Type B pancreatic cell (in vitro differentiated cells): ENCODE measurements at regions not wholly inside any gene's neighbourhood (a gene's known extent, or its start where the extent isn't known, plus 50 kb on each side); places are given as distances from the start of the nearest gene placed in this dataset.

Experiments
- DNase-seq: peaks from one replicate; pipeline ENCODE4 v3.0.0; 2021; ENCODE audit warnings: mixed read lengths; ENCODE audit not compliant: unreplicated experiment; ENCODE audit errors: extremely low spot score
- H3K27ac Mint-ChIP-seq: 2 replicates; pipeline ENCODE4 v1.8.0; 2021; ENCODE audit warnings: mild to moderate bottlenecking, mixed read lengths
- H3K27me3 Mint-ChIP-seq: 2 replicates; pipeline ENCODE4 v1.8.0; 2021; ENCODE audit warnings: mixed read lengths
- H3K36me3 Mint-ChIP-seq: 2 replicates; pipeline ENCODE4 v1.8.0; 2021; ENCODE audit warnings: mixed read lengths
- H3K4me1 Mint-ChIP-seq: one replicate; pipeline ENCODE4 v1.8.0; 2021; ENCODE audit warnings: mixed read lengths; ENCODE audit not compliant: unreplicated experiment
- H3K4me3 Mint-ChIP-seq: 2 replicates; pipeline ENCODE4 v1.8.0; 2021; ENCODE audit warnings: mild to moderate bottlenecking, mixed read lengths
- H3K9me3 Mint-ChIP-seq: 2 replicates; pipeline ENCODE4 v1.8.0; 2021; ENCODE audit warnings: mixed read lengths
- TF ChIP-seq, protein P1 (sequence below): fragments of 200-600 bp; sonication (generic); conservative IDR thresholded peaks from 2 replicates; pipeline ENCODE4 v1.5.0; 2021; ENCODE audit warnings: antibody characterized with exemption, mild to moderate bottlenecking

DNA sequence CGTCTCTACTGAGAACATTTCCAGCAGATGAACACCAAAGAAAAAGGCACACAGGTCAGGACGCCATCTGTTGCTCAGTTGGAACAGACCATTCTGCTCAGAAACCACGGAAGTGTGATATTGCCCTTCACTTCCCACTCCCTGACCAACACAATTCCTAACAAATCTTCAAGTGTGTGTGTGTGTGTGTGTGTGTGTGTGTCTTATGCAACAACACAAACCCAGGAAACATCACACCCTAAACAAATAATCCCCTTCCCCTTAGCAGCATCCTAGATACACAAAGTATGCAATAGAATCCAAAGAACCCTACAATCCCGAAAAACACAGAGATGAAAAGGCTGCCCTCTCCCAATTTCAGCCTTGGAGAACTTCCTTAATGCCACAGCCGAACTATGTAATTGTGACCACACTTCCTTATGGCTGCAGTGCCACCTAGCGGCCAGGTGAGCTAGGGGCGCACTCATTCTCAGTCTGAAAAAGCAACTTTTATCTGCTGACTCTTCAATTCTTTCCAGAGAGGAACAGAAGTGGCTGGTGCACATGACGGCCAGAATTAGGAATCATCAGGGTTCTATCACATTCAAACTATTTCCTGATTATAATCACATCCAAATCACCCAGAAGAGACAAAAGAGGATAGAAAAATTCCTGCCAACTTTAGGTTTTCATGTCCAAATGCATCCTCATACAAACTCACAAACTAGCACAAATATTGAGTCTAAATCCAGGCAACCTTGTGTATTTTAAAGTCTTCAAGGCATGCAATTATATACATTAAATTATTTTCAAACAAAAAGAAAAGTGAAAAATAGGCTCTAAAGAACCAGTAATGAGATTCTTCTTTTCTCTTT is 164.9 kb downstream of the DHX15 start:
- Mint-ChIP-seq H3K9me3 (peaks cover 4% of the 10 kb centered on the region), H3K4me3 (no peak overlapping the region)

DNA sequence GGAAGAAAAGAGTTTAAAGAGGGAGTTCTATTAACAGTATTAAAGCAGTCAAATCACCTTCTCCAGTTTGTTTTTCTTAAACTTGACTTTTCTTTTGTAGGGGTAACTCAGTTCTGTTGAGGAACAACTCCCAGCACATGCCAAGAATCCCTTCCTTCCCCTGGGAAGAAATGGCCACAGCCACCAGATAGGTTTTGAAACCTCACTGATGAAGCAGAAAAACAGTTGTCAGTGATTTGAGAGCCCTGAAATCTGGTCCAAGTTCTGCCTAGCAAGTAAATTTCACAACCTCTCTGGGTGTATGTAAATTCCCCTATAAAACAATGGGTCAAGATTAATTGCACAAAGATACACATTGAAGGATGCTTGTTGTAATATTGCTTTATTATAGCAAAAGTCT is 167.1 kb downstream of the DHX15 start:
- DNase-seq: no peak
- no peak overlapping the region for H3K4me3 Mint-ChIP-seq
- peaks cover 15% of the 10 kb centered on the region for H3K4me1 Mint-ChIP-seq
- H3K36me3 Mint-ChIP-seq: peaks cover 4% of the 10 kb centered on the region
- H3K9me3 Mint-ChIP-seq: no peaks in the 10 kb centered on the region
- H3K27me3 Mint-ChIP-seq: peaks cover 13% of the 10 kb centered on the region
- H3K27ac Mint-ChIP-seq: no peak overlapping the region
- TF ChIP-seq, protein P1, sequence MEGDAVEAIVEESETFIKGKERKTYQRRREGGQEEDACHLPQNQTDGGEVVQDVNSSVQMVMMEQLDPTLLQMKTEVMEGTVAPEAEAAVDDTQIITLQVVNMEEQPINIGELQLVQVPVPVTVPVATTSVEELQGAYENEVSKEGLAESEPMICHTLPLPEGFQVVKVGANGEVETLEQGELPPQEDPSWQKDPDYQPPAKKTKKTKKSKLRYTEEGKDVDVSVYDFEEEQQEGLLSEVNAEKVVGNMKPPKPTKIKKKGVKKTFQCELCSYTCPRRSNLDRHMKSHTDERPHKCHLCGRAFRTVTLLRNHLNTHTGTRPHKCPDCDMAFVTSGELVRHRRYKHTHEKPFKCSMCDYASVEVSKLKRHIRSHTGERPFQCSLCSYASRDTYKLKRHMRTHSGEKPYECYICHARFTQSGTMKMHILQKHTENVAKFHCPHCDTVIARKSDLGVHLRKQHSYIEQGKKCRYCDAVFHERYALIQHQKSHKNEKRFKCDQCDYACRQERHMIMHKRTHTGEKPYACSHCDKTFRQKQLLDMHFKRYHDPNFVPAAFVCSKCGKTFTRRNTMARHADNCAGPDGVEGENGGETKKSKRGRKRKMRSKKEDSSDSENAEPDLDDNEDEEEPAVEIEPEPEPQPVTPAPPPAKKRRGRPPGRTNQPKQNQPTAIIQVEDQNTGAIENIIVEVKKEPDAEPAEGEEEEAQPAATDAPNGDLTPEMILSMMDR: no peak

More for the DNA sequence above, 164.9 kb downstream of the DHX15 start:
- Mint-ChIP-seq H3K27ac (peak overlapping the region; percentile 49), H3K27me3 (peaks cover 6% of the 10 kb centered on the region), H3K4me1 (peaks cover 5% of the 10 kb centered on the region), H3K36me3 (no peaks in the 10 kb centered on the region)
- peak; percentile 81 for DNase-seq
- TF ChIP-seq, protein P1: peak; percentile 97

DNA sequence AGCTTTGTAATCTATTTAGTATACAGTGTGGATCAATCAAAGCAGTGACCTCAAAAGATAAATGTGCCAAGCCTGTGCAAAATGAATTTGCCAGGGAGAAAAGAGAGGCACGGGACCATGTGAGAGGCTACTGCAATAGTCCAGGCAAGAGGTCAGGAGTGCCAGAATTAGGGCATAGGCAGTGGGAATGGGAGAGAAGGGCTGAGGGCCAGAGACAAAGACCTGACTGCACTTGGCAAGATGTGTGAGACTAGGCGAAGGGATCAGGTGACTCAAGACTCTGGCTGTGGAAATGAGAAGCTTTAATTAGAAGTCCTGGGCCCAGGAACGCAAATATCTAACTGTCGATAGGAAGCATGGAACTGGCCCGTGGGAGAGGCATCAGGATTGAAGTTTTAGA is 168.1 kb downstream of the DHX15 start:
- Mint-ChIP-seq H3K9me3 (no peaks in the 10 kb centered on the region), H3K4me3 (no peak overlapping the region), H3K27ac (no peak overlapping the region), H3K4me1 (peaks cover 15% of the 10 kb centered on the region), H3K36me3 (peaks cover 4% of the 10 kb centered on the region), H3K27me3 (peaks cover 13% of the 10 kb centered on the region)
- TF ChIP-seq, protein P1: no peak
- no peak for DNase-seq

DNA sequence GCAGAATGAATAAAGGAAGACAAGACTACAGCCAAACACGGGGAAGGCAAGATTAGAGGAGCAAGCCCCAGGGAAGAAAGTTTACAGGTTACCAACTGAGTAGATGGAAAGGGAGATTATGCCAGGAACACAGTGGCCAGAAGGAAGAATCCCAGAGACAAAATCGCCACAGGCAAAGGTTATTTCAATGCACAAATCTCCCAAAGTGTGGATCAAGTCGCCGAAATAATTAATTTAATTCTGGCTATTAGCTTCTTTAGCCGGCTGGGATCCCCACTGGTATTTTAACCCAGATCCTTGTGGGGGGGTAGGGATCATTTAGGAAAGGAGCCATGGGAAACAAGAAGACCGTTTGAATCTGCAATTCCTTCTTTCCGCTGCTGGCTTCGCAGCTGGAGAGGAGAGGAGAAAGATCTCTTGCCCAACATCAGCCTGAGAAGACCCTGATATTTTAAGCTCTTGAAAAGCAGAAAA is 171.0 kb downstream of the DHX15 start:
- TF ChIP-seq, protein P1: no peak
- Mint-ChIP-seq H3K4me1 (peaks cover 9% of the 10 kb centered on the region), H3K36me3 (peaks cover 4% of the 10 kb centered on the region), H3K4me3 (no peak overlapping the region), H3K27me3 (peaks cover 7% of the 10 kb centered on the region), H3K9me3 (no peaks in the 10 kb centered on the region), H3K27ac (peak overlapping the region; percentile 19)
- no peak for DNase-seq

DNA sequence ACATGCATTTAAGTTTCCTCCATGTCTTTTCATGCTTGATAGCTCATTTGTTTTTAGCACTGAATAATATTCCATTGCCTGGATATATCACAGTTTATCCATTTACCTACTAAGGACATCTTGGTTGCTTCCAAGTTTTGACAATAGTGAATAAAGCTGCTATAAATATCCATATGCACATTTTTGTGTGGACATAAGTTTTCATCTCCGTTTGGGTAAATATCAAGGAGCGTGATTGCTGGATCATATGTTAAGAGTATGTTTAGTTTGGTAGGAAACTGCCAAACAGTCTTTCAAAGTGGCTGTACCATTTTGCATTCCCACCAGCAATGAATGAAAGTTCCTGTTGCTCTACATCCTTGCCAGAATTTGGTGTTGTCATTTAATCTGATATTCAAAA is 172.5 kb downstream of the DHX15 start:
- H3K36me3 Mint-ChIP-seq: peaks cover 4% of the 10 kb centered on the region
- H3K4me1 Mint-ChIP-seq: peaks cover 9% of the 10 kb centered on the region
- H3K9me3 Mint-ChIP-seq: no peaks in the 10 kb centered on the region
- TF ChIP-seq, protein P1: no peak
- no peak overlapping the region for H3K27ac Mint-ChIP-seq
- H3K4me3 Mint-ChIP-seq: no peak overlapping the region
- DNase-seq: no peak
- H3K27me3 Mint-ChIP-seq: peaks cover 7% of the 10 kb centered on the region
